ENCODE measurements at regions not wholly inside any gene's neighbourhood (a gene's known extent, or its start where the extent isn't known, plus 50 kb on each side); places are given as distances from the start of the nearest gene placed in this dataset.

- H2AFZ ChIP-seq (ENCODE audit: low read length): no peak overlapping the region
- H3K4me3 ChIP-seq (ENCODE audit: low read depth, low read length, poor library complexity, severe bottlenecking): no peak overlapping the region
- TF ChIP-seq EZH2phosphoT487 (IDR thresholded peaks at IDR 0.05; ENCODE audit: borderline replicate concordance, low read depth, low read length): no peak
- peak; percentile 98 for TF ChIP-seq CTCF (conservative IDR thresholded peaks at IDR 0.05; ENCODE audit: low read length)
- DNase-seq (ENCODE audit: low spot score): peak; percentile 76
- no peak overlapping the region for H3K27ac ChIP-seq (ENCODE audit: low read depth, low read length, poor library complexity, severe bottlenecking)
- ChIA-PET POLR2A (interaction anchor here (1.1 to 1.3 kb wide), 2 partner anchors 44 to 52 kb away, joined by 3 read pairs; no protein-coding TSS in a partner anchor), CTCF (ENCODE audit: unreplicated experiment) (interaction anchor here (0.7 to 2.1 kb wide), 5 partner anchors 11 to 261 kb away, joined by 3 to 9 read pairs (median 4); no protein-coding TSS in a partner anchor)
- no peaks in the 10 kb centered on the region for H3K9me3 ChIP-seq (ENCODE audit: low read length)
- no TSS peak for BruUV-seq (replicated peaks)
- no peaks in the 10 kb centered on the region for H3K79me2 ChIP-seq (ENCODE audit: insufficient read depth, low read depth, low read length)
- no peaks in the 10 kb centered on the region for H3K9me2 ChIP-seq (ENCODE audit: insufficient read depth, low read length)
- no peaks in the 10 kb centered on the region for H4K20me1 ChIP-seq (ENCODE audit: insufficient read depth, low read length)
- no peaks in the 10 kb centered on the region for H3K36me3 ChIP-seq (ENCODE audit: insufficient read depth, low read length)
- no peaks in the 10 kb centered on the region for H3K4me1 ChIP-seq (ENCODE audit: insufficient read depth, low read length, poor library complexity, severe bottlenecking)
- H3K4me2 ChIP-seq (ENCODE audit: low read length): no peak overlapping the region
- intact Hi-C loops (cut with micrococcal nuclease; ENCODE audit: unreplicated experiment): loop anchor here (1.0 to 5.0 kb wide), 6 partner anchors 58 to 625 kb away; partner anchors contain the start of gene XPR1
Measured at GRCh38 chr1:181142096-181142958, 53.8 kb downstream of the IER5 start.

GRCh38 chr1:181143102-181143859 lies 54.8 kb downstream of the IER5 start:
- Histone ChIP-seq H3K27ac (ENCODE audit: low read depth, low read length, poor library complexity, severe bottlenecking) (no peak overlapping the region), H3K4me1 (ENCODE audit: insufficient read depth, low read length, poor library complexity, severe bottlenecking) (no peaks in the 10 kb centered on the region), H3K4me2 (ENCODE audit: low read length) (no peak overlapping the region), H3K79me2 (ENCODE audit: insufficient read depth, low read depth, low read length) (no peaks in the 10 kb centered on the region), H3K9me2 (ENCODE audit: insufficient read depth, low read length) (no peaks in the 10 kb centered on the region), H3K4me3 (ENCODE audit: low read depth, low read length, poor library complexity, severe bottlenecking) (no peak overlapping the region), H3K9me3 (ENCODE audit: low read length) (no peaks in the 10 kb centered on the region), H2AFZ (ENCODE audit: low read length) (no peak overlapping the region), H3K36me3 (ENCODE audit: insufficient read depth, low read length) (no peaks in the 10 kb centered on the region), H4K20me1 (ENCODE audit: insufficient read depth, low read length) (no peaks in the 10 kb centered on the region)
- POLR2A ChIA-PET: interaction anchor here (1.1 to 1.7 kb wide), 3 partner anchors 20 to 107 kb away, joined by 3 to 5 read pairs (median 4); no protein-coding TSS in a partner anchor
- intact Hi-C loops (cut with micrococcal nuclease; ENCODE audit: unreplicated experiment): loop anchor here (2.0 to 5.0 kb wide), 3 partner anchors 511 to 626 kb away; partner anchors contain the start of gene XPR1
- TF ChIP-seq EZH2phosphoT487 (IDR thresholded peaks at IDR 0.05; ENCODE audit: borderline replicate concordance, low read depth, low read length): no peak
- no peak for TF ChIP-seq CTCF (conservative IDR thresholded peaks at IDR 0.05; ENCODE audit: low read length)
- BruUV-seq (replicated peaks): no TSS peak
- CTCF ChIA-PET (ENCODE audit: unreplicated experiment): interaction anchor here (2.0 kb wide), 1 partner anchor 59 kb away, joined by 9 read pairs; no protein-coding TSS in a partner anchor
- DNase-seq (ENCODE audit: low spot score): no peak
